ENCODE measurements at regions not wholly inside any gene's neighbourhood (a gene's known extent, or its start where the extent isn't known, plus 50 kb on each side); places are given as distances from the start of the nearest gene placed in this dataset.
A peak's percentile ranks its signal among the peaks of the same experiment; 100 is the strongest.

- no peak overlapping the region for H3K27ac ChIP-seq (replicated peaks)
- H3K27me3 ChIP-seq (ENCODE audit: insufficient read depth, poor library complexity, severe bottlenecking) = no peaks in the 10 kb centered on the region
- no peak for DNase-seq (ENCODE audit: low read depth in 1 of 2, low spot score in 1 of 2)
- TF ChIP-seq POLR2AphosphoS5 (IDR thresholded peaks at IDR 0.05; ENCODE audit: low read depth) = no peak
- no peak for TF ChIP-seq GABPA (IDR thresholded peaks at IDR 0.05; ENCODE audit: low read depth)
- no peak overlapping the region for H3K4me3 ChIP-seq (replicated peaks; ENCODE audit: insufficient read depth, low read length)
Observed at GRCh38 chr1:234901491-234902049, 227.1 kb downstream of the TOMM20 start.

- TF ChIP-seq GABPA (IDR thresholded peaks at IDR 0.05; ENCODE audit: low read depth) (no peak), CTCF (IDR thresholded peaks at IDR 0.05; ENCODE audit: insufficient read depth, low read length) (no peak), REST (IDR thresholded peaks at IDR 0.05; ENCODE audit: insufficient replicate concordance, low read depth) (no peak), POLR2AphosphoS5 (IDR thresholded peaks at IDR 0.05; ENCODE audit: low read depth) (no peak), SPI1 (IDR thresholded peaks at IDR 0.05; ENCODE audit: borderline replicate concordance, low read depth) (no peak)
- Histone ChIP-seq H3K4me3 (replicated peaks; ENCODE audit: insufficient read depth, low read length) (no peak overlapping the region), H3K27me3 (ENCODE audit: insufficient read depth, poor library complexity, severe bottlenecking) (no peaks in the 10 kb centered on the region), H3K27ac (replicated peaks) (no peak overlapping the region)
- no peak for DNase-seq (ENCODE audit: low read depth in 1 of 2, low spot score in 1 of 2)
Observed at GRCh38 chr1:234900595-234900994, 228.0 kb downstream of the TOMM20 start.

GRCh38 chr1:234899730-234900072 lies 228.9 kb downstream of the TOMM20 start:
- H3K4me3 ChIP-seq (replicated peaks; ENCODE audit: insufficient read depth, low read length) = no peak overlapping the region
- no peak for DNase-seq (ENCODE audit: low read depth in 1 of 2, low spot score in 1 of 2)
- TF ChIP-seq CTCF (IDR thresholded peaks at IDR 0.05; ENCODE audit: insufficient read depth, low read length) (no peak), REST (IDR thresholded peaks at IDR 0.05; ENCODE audit: insufficient replicate concordance, low read depth) (no peak), POLR2AphosphoS5 (IDR thresholded peaks at IDR 0.05; ENCODE audit: low read depth) (no peak), SPI1 (IDR thresholded peaks at IDR 0.05; ENCODE audit: borderline replicate concordance, low read depth) (no peak), GABPA (IDR thresholded peaks at IDR 0.05; ENCODE audit: low read depth) (no peak)
- H3K27me3 ChIP-seq (ENCODE audit: insufficient read depth, poor library complexity, severe bottlenecking) = no peaks in the 10 kb centered on the region
- H3K27ac ChIP-seq (replicated peaks) = no peak overlapping the region

- Histone ChIP-seq H3K4me3 (replicated peaks; ENCODE audit: insufficient read depth, low read length) (no peak overlapping the region), H3K27me3 (ENCODE audit: insufficient read depth, poor library complexity, severe bottlenecking) (no peaks in the 10 kb centered on the region), H3K27ac (replicated peaks) (no peak overlapping the region)
- TF ChIP-seq POLR2AphosphoS5 (IDR thresholded peaks at IDR 0.05; ENCODE audit: low read depth) (no peak), CTCF (IDR thresholded peaks at IDR 0.05; ENCODE audit: insufficient read depth, low read length) (no peak), SPI1 (IDR thresholded peaks at IDR 0.05; ENCODE audit: borderline replicate concordance, low read depth) (no peak), GABPA (IDR thresholded peaks at IDR 0.05; ENCODE audit: low read depth) (no peak)
- DNase-seq (ENCODE audit: low read depth in 1 of 2, low spot score in 1 of 2) = peak in 1 of 2 experiments; percentile 25
Observed at GRCh38 chr1:234899041-234899729, 229.5 kb downstream of the TOMM20 start.

Data from HL-60 (cell line).